NB4 (cell line): ENCODE measurements at regions not wholly inside any gene's neighbourhood (a gene's known extent, or its start where the extent isn't known, plus 50 kb on each side); places are given as distances from the start of the nearest gene placed in this dataset.

Experiments used
- POLR2A ChIP-seq: IDR thresholded peaks from 2 replicates; pipeline ENCODE4 v1.6.1; 2011; ENCODE audit warnings: mild to moderate bottlenecking; ENCODE audit not compliant: insufficient read length; ENCODE audit errors: extremely low read depth
- TF ChIP-seq, protein P1 (sequence below): IDR thresholded peaks from one replicate; pipeline ENCODE4 v1.5.1; 2012; ENCODE audit warnings: low read depth, low read length

GRCh38 chr2:180660207-180660606 is 320.2 kb upstream of the UBE2E3 start:
- TF ChIP-seq, protein P1, sequence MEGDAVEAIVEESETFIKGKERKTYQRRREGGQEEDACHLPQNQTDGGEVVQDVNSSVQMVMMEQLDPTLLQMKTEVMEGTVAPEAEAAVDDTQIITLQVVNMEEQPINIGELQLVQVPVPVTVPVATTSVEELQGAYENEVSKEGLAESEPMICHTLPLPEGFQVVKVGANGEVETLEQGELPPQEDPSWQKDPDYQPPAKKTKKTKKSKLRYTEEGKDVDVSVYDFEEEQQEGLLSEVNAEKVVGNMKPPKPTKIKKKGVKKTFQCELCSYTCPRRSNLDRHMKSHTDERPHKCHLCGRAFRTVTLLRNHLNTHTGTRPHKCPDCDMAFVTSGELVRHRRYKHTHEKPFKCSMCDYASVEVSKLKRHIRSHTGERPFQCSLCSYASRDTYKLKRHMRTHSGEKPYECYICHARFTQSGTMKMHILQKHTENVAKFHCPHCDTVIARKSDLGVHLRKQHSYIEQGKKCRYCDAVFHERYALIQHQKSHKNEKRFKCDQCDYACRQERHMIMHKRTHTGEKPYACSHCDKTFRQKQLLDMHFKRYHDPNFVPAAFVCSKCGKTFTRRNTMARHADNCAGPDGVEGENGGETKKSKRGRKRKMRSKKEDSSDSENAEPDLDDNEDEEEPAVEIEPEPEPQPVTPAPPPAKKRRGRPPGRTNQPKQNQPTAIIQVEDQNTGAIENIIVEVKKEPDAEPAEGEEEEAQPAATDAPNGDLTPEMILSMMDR = no peak
- no peak for TF ChIP-seq POLR2A
